Mucosa of rectum (tissue), 2 donors: ENCODE measurements at regions not wholly inside any gene's neighbourhood (a gene's known extent, or its start where the extent isn't known, plus 50 kb on each side); places are given as distances from the start of the nearest gene placed in this dataset.
"Not testable (repeated sequence)": the region's sequence is repeated elsewhere in the genome, so short reads cannot be mapped to it uniquely, and the experiment has no call there.

Source experiments
- H3K27ac ChIP-seq, 2 donors: one replicate each; pipeline ENCODE4 v1.7.0; 2013; ENCODE audit warnings: inconsistent platforms in 2 of 2, low read depth in 2 of 2, low read length in 2 of 2
- H3K27me3 ChIP-seq, 2 donors: one replicate each; pipeline ENCODE4 v1.7.0; 2013; ENCODE audit warnings: low read length in 2 of 2; ENCODE audit not compliant: control insufficient read depth in 2 of 2, insufficient read depth in 2 of 2
- H3K36me3 ChIP-seq, 2 donors: one replicate each; pipeline ENCODE4 v1.7.0; 2013; ENCODE audit warnings: low read length in 2 of 2; ENCODE audit not compliant: control insufficient read depth in 2 of 2, insufficient read depth in 2 of 2
- H3K4me1 ChIP-seq, 2 donors: one replicate each; pipeline ENCODE4 v1.7.0; 2013; ENCODE audit warnings: low read length in 2 of 2, mild to moderate bottlenecking in 1 of 2; ENCODE audit not compliant: control insufficient read depth in 2 of 2, insufficient read depth in 2 of 2
- H3K4me3 ChIP-seq, 2 donors: one replicate each; pipeline ENCODE4 v1.7.0; 2013; ENCODE audit warnings: low read length in 2 of 2
- H3K9ac ChIP-seq, 2 donors: one replicate each; pipeline ENCODE4 v1.7.0; 2013; ENCODE audit warnings: low read length in 2 of 2, low read depth in 1 of 2, mild to moderate bottlenecking in 1 of 2
- H3K9me3 ChIP-seq, 2 donors: one replicate each; pipeline ENCODE4 v1.7.0; 2013; ENCODE audit warnings: low read length in 2 of 2; ENCODE audit not compliant: control insufficient read depth in 2 of 2
- donor health status: healthy.
- donor health status: Normal muscosa, but diverticular disease.

DNA sequence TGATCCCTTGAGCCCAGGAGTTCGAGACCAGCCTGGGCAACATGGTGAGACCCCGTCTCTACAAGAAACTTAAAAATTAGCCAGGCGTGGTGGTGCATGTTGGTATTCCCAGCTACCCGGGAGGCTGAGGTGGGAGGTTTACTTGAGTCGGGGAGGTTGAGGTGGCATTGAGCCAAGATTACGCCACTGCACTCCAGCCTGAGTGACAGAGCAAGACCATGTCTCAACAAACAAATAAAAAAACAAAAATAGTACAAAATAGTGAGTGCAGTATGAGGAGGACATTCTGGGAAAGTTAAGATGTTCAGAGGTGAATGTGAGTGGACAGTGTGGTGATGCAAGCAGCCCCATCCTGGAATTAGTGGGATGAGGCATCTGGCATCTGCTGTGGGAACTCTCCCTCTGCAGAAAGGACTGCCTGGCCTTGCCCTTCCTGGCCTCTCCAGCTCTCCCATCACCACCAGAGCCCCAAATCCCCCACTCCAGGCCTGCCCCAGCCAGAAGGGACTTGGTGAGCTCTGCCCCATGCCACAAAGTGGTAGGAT, 96.6 kb upstream of the PARD3 start:
- Histone ChIP-seq H3K4me1 (no peaks in the 10 kb centered on the region), H3K9ac (no peak overlapping the region), H3K27me3 (no peaks in the 10 kb centered on the region), H3K36me3 (no peaks in the 10 kb centered on the region), H3K9me3 (no peaks in the 10 kb centered on the region), H3K27ac (no peak overlapping the region), H3K4me3 (no peak overlapping the region)

DNA sequence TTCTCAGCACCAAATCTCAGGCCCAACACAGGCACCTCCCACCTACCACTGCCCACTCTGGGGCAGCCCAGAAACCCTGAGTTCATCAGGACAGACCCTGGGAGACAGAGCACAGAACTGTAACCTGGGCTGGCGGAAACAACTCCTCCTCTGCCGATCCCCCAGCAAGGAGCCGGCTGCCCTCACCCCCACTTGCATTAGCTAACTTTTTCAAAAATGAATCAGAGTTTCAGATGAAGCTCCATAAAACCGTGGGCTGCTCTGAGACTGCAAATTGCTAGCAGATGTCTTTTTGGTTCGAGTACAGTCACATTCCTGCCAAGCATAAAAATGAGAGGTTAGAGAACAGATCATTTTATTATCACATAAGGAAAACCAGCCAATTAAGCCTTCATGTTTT, 93.4 kb upstream of the PARD3 start:
- H3K4me3 ChIP-seq, result no peak overlapping the region
- H3K27ac ChIP-seq, result no peak overlapping the region
- H3K4me1 ChIP-seq, result no peaks in the 10 kb centered on the region
- H3K9ac ChIP-seq, result no peak overlapping the region
- no peaks in the 10 kb centered on the region for H3K36me3 ChIP-seq
- no peaks in the 10 kb centered on the region for H3K27me3 ChIP-seq
- H3K9me3 ChIP-seq, result no peaks in the 10 kb centered on the region

DNA sequence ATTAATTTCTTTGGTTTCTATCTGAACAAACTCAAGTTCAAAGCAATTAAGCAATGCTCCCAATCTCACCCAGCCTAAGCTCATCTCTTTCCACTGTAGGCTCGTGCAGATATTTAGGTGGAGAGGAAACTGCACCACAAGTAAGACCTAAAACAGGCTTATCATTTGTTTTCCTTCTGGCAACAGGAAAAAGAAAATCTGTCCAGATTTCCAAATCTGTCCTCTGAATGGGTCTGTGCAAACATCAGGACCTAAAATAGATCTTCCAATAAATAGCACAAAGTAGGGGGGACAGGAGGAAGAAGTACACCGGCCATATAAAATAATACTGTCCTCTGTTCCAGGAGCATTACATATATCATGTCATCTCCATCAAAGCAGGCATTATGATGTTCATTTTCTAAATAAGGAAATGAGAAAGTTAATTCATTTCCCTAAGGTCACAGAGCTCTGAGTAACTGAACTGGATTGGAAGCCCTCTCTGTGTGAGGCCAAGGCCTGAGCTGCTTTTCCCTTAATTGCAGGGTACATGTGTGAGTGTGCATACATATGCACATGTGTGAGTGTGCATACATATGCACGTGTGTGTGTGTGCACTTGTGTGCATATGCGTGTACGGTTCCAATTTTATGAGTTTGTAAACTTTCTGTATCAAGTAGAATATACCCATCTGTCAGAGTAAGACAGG, 92.8 kb upstream of the PARD3 start:
- no peaks in the 10 kb centered on the region for H3K4me1 ChIP-seq
- H3K9me3 ChIP-seq, result no peaks in the 10 kb centered on the region
- H3K27ac ChIP-seq, result no peak overlapping the region
- no peaks in the 10 kb centered on the region for H3K27me3 ChIP-seq
- H3K4me3 ChIP-seq, result no peak overlapping the region
- H3K9ac ChIP-seq, result no peak overlapping the region
- H3K36me3 ChIP-seq, result no peaks in the 10 kb centered on the region

DNA sequence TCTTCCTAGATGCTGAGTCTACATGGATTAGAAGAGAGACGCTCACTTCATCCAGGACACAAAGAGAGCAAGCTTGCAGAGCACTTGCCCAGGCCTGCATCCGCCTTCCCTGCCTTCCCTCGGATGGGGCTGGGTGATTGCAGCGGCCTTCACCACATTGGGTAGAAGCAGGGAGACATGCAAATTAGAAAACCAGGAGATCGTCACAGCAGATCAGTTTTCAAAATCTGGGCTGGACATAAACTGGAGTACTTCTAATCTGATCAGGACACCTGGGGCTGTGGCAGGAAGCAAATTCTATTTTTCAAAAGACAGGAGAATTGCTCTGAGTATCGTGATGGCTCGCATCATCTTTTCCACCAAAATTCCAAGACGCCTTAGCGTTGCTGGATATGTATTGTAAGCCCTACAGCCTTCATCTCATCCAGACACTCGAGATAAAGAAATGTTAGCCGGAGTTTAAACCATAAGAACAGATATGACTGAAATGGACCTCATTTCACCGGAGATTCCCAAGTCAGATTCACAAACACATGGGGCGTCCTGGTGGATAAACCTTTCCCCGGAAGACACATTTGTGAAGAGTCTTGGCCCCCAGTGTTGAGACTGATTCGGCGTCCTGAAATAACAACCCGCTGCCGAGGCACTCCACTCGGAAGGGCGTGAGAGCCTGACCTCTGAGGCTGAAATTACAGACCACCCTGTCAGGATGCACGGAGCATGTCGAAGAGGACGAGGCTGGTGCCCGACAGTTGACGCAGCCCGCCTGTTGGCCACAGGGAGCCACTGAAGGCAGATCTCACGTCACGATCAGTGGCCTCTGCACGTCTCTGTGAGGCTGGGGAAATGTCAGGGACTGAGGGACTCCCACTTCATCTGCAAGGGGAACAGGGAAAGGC, 91.2 kb upstream of the PARD3 start:
- H3K36me3 ChIP-seq, result no peaks in the 10 kb centered on the region
- H3K4me1 ChIP-seq, result no peaks in the 10 kb centered on the region
- no peaks in the 10 kb centered on the region for H3K27me3 ChIP-seq
- H3K27ac ChIP-seq, result no peak overlapping the region
- peak overlapping the region in 1 of 2 donors; percentile 20 for H3K4me3 ChIP-seq
- H3K9ac ChIP-seq, result no peak overlapping the region
- no peaks in the 10 kb centered on the region for H3K9me3 ChIP-seq

DNA sequence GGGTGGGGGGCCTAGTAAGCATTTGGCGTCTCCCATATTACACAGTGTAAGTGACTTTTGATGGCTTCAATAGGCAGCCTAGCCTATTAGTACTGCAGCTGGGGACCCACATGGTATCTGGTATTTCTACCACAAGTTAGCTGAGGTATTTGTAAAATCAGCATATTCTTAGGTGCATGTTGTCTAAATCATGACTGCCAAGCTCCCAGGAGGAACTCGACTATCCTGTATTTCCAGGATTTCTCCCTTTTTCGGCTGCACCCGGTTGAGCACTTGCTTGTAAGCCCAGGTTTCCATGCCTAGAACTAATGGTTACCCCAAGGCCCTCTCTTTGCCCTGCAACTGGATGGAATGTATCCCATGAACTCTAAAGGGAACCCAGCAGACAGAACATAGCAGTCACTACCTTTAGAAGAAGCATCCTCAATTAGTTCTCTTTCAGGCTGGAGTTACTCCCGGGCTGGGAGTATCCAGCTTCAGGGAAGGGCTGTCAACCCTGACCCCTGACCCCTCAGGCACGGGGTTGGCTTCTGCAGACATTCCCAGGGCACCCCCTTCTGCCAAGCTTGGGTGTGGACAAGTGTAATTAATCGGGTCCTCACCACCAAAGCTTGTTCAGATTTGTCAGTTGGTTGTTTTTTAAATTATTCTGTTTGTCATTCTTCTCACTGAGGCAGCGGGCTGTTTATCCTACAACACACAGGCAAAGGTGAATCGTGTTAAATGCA, 90.3 kb upstream of the PARD3 start:
- Histone ChIP-seq H3K27me3 (no peaks in the 10 kb centered on the region), H3K9ac (no peak overlapping the region), H3K4me3 (no peak overlapping the region), H3K4me1 (no peaks in the 10 kb centered on the region), H3K36me3 (no peaks in the 10 kb centered on the region), H3K27ac (no peak overlapping the region), H3K9me3 (no peaks in the 10 kb centered on the region)

DNA sequence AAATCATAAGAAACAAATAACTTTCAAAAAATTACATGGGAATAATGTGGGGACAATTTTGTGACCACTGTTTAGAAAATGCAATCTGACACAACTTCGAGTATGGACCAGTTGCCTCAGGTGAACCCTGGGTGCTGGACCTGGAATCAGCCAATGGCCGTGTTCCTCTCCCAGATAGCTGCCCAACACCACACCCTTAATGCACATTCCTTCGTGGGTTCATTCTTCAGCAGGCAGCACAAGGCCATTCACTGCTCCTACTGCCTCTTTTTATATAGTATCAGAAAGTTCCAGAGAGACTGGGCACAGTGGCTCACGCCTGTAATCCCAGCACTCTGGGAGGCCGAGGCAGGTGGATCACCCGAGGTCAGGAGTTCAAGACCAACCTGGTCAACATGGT, 89.1 kb upstream of the PARD3 start:
- no peak overlapping the region for H3K27ac ChIP-seq
- no peaks in the 10 kb centered on the region for H3K9me3 ChIP-seq
- H3K4me1 ChIP-seq, result no peaks in the 10 kb centered on the region
- no peak overlapping the region for H3K4me3 ChIP-seq
- H3K9ac ChIP-seq, result no peak overlapping the region
- H3K27me3 ChIP-seq, result no peaks in the 10 kb centered on the region
- no peaks in the 10 kb centered on the region for H3K36me3 ChIP-seq

DNA sequence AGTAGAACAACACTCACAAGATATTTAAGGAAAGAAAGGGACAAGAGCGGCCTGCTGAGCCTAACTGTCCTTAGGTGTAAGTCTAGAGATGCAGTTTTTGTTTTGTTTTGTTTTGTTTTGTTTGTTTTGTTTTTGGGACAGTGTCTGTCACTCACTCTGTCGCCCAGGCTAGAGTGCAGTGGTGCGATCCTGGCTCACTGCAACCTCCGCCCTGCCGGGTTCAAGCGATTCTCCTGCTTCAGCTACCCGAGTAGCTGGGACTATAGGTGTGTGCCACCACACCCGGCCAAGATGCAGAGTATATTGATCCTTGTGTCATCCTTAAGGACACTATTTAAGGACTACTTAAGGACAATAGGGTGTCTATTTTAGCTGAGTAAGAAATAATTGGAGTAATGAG, 84.1 kb upstream of the PARD3 start:
- Histone ChIP-seq H3K36me3 (no peaks in the 10 kb centered on the region), H3K27me3 (no peaks in the 10 kb centered on the region), H3K4me3 (no peak overlapping the region), H3K4me1 (no peaks in the 10 kb centered on the region), H3K27ac (no peak overlapping the region), H3K9me3 (no peaks in the 10 kb centered on the region), H3K9ac (no peak overlapping the region)

DNA sequence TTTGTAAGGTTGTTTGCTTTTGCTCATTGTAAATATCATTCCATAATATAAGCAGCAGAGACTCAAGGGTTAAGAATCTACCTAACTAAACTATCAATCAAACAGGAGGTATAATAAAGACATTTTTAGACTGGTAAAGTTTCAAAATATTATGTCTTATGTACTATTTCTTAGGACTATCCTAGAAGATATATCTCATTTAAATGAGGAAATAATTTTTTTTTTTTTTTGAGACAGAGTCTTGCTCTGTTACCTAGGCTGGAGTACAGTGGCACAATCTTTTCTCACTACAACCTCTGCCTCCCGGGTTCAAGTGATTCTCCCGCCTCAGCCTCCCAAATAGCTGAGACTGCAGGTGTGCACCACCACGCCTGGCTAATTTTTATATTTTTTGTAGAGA, 80.9 kb upstream of the PARD3 start:
- H3K27me3 ChIP-seq, result no peaks in the 10 kb centered on the region

DNA sequence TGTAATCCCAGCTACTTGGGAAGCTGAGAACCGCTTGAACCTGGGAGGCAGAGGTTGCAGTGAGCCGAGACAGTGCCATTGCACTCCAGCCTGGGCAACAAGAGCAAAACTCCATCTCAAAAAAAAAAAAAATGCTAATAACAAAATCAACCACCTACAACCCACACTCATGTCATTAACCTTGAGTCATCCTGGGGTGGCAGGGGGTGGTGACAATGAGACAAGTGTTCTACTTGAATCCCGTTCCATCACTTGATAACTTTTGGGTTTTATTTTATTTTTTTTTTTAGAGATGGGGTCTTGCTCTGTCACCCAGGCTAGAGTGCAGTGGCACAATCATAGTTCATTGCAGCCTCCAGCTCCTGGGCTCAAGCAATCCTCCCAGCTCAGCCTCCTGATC, 80.0 kb upstream of the PARD3 start:
- not testable (repeated sequence) for H3K9me3 ChIP-seq, H3K27me3 ChIP-seq, H3K36me3 ChIP-seq, H3K4me1 ChIP-seq, H3K4me3 ChIP-seq, H3K9ac ChIP-seq, H3K27ac ChIP-seq

More for the DNA sequence above, 80.9 kb upstream of the PARD3 start:
- H3K9ac ChIP-seq, result no peak overlapping the region
- no peaks in the 10 kb centered on the region for H3K36me3 ChIP-seq
- H3K27ac ChIP-seq, result no peak overlapping the region
- H3K4me3 ChIP-seq, result no peak overlapping the region
- no peaks in the 10 kb centered on the region for H3K4me1 ChIP-seq
- no peaks in the 10 kb centered on the region for H3K9me3 ChIP-seq

DNA sequence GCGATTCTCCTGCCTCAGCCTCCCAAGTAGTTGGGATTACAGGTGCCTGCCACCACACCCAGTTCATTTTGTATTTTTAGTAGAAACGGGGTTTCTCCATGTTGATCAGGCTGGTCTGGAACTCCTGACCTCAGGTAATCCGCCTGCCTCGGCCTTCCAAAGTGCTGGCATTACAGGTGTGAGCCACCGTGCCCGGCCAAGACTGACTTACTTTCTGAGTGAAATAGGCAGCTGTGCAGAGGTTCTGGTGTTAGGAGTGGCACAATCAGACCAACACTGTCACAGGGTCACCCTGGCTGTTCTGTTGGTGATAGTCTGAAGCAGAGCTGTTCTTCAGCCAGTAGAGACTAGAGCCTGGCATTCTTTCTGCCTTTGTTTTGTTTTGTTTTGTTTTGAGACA, 77.4 kb upstream of the PARD3 start:
- not testable (repeated sequence) for H3K27ac ChIP-seq, H3K36me3 ChIP-seq, H3K9me3 ChIP-seq, H3K4me3 ChIP-seq, H3K27me3 ChIP-seq, H3K4me1 ChIP-seq, H3K9ac ChIP-seq
